Activated T-cell treated with anti-CD3 and anti-CD28 coated beads for 4 hours (primary cell): ENCODE measurements at regions not wholly inside any gene's neighbourhood (a gene's known extent, or its start where the extent isn't known, plus 50 kb on each side); places are given as distances from the start of the nearest gene placed in this dataset.

Experiments
- DNase-seq: peaks from one replicate; pipeline ENCODE4 v3.0.0-alpha.2; 2020

DNA sequence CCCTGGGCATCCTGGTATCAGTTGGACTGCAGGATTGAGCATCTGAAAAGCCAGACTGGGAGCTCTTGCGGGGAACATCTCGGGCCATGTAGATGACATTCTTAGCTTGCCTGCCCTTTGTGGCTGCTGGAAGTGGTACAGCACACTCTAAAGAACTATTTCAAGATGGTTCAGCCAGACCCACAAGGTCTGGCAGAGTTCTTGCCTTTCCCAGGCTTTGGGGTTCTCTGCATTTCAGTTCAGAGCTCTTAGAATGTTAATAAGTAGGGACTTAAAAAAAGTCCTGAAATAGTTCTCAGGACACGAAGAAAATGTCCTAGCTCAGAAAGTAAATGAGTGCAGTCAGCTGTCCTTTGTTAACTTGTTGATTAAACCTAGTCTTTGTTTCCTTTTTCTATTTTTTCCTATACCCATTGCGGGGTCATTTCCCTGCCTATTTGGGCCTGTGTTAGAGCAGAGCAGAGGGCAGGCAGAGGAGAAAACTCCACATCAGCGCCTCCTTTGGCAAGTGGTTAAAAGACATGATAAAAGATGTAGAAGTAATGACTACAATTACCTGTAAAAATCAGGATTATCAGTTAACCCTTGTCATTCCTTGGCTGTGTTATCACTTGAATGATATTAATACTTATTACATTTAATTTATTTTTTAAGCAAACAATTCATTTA is 291.5 kb downstream of the ZSWIM6 start:
- DNase-seq, result no peak

DNA sequence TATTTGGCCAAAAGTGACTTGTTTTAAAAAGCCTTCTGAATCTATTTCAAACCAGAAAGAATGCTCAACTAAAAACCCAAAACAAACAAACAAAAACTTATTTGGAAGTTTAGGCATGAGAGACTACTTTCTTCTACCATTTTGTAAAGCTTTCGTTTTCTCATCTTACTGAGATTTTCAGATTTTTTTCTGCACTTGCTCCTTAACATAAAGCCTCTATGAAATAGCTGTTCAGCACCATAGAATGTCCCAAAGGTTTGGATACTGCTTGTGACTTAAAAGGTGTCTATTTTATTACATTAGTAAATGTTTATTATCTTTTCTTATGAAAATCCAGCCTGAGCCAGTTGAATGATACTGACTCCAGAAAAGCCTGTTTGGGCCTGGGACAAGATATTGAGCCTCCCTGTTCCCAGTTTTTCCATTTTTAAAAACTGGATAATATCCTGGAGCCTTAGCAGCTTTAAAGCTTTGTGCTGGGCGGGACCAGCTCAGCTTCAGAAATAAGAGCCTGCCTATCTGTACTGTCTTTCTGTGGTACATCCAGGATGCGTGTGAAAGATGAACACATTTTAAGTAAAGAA is 292.6 kb downstream of the ZSWIM6 start:
- no peak for DNase-seq

DNA sequence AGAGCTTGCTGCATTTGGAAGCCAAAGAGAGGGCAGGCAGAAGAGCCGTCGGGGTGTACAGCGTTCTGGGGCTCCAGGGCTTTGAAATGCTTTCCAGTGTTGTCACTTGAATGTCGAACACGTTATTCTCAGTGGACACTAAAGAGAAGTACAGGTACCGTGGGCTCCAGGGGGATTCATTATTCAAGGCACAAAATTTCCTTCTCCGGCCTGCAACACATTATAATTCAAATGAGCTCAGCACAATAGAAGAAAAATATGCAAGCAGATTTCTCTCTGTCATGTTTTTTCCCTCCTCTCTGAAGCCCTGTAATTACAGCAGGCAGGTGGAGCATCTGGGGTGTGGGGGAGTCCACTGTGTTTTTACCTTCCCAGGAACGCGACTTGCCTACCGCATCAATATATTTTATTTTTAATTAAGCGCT is 293.1 kb downstream of the ZSWIM6 start:
- DNase-seq, result no peak

DNA sequence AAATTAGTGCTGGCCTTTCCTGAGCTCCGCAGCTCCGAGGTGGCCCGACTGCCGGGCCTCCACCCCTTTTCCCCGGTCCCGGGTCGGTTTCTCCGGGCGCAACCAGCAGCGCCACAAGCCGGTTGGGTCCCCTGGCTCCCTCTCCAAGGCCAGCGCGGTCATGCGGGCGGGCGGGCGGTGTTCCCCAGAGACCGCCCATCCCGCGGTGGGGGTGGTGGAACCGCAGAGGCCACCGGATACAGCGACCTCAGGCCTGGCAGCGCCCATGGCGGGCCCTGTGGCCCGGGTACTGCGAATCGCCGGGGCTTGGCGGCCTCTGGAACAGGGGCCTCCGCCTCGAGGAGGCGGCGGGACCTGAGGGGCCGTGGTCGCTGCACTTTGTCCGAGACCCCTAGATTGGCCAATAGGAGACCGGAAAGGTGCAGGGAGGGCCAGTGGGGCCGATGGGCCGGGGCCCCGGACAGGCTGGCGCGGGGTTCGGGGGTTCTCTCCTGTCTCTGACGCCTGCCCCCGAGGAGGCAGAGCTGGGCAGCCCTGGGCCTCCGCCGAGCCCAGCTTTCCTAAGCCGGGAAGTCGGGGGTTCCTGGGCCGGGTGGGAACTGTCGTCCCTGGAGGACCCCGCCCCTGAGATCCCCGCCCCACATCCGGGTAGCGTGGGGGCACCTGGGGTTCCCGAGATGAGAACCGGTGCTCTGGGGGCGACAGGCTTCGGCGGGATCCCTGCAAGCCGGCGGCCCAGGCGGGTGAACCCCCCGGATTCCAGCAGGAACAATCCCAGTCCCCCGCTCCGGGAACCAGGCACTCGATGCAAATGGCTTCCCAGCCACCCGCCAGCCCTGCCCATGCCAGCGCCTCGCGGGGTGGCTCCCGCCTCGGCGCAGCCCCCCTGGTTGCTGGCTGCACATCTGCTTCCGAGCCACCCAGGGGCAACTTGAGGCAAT is 293.9 kb downstream of the ZSWIM6 start:
- no peak for DNase-seq

DNA sequence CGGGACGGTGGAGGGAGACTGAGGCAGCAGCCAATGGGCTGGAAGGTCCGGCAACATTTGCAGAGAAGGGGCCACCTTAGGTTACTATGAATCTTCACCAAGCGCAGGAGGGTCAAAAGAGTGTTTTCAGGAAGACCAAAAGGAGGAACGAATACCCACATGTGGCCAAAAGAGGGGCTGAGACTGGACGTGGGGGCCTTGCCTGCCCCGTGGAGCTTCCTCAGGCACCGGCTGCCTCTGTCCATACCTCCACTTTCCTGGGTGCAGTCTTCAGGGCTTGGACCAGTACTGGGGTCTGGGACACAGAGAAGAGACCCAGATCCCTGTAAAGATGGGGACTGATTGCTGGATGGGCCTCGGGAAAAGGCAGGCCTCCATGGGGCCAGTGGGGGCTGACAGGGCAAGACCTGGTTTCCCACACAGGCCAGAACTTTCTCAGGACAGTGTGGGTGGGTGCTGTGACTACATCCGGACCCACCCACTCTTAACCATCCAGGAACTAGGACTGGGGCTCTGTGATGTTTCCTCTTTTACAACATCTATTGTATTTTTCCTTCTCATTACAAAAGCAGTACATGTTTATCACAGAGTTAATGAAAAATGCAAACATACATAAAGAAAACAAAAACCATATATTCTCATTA is 294.7 kb downstream of the ZSWIM6 start:
- DNase-seq, result no peak

DNA sequence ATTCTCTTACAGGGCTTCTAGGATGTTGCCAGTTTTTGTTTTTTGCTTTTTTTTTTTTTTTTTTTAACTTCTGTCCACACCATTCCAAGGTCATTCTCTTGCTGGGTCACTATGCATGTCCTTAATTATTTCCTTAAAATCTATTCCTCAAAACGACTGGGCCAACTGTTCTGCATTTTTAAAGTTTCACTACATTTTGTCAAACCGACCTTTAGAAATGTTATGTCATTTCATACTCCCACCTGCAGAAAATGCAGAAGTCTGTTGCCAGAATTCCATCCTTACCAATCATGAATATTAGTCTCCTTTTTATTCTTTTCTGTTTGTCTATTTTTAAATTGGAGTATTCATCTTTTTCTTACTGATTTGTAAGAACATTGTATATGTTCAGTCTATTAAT is 295.5 kb downstream of the ZSWIM6 start:
- DNase-seq, result no peak

DNA sequence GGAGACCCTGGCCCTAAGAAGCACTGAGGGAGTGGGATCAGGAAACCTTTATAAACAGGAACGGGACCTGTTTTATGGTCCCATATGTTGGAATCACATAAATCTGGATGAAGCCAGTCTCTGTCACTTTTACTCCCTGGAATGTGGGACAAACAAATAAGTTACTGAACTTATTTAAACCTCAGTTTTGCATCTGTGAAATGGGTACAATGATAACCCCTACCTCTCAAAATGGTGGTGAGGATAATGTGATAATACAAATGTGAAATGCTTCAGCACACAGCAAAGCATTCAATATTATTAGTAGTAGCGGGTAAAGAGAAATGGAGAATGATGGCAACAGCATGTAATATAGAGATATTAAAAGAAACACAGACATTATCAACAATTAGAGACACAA is 298.9 kb downstream of the ZSWIM6 start:
- no peak for DNase-seq

DNA sequence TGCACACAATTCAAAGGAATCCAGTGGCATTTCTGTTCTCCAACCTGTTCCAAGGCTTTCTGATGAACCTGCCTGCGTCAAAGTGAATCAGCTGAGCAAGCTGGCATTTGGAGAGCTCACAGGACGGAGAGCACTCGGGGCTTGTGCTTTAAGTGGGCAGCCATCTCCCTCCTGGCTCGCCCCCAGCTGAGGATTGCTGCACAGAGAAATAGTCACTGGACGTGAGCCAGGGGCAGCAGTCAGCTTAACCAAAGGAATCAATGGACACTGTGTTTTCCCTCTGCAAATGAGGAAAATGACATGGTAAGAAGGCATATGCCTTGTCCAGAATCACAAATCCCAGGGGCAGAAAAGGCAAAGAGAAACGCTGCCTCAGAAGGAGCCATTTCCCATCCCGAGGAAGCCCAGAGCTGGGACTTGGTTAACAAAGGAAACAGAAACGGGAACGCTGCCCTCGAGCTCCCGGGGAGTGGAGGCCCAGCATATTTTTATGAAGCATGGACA is 299.4 kb downstream of the ZSWIM6 start:
- DNase-seq, result no peak

DNA sequence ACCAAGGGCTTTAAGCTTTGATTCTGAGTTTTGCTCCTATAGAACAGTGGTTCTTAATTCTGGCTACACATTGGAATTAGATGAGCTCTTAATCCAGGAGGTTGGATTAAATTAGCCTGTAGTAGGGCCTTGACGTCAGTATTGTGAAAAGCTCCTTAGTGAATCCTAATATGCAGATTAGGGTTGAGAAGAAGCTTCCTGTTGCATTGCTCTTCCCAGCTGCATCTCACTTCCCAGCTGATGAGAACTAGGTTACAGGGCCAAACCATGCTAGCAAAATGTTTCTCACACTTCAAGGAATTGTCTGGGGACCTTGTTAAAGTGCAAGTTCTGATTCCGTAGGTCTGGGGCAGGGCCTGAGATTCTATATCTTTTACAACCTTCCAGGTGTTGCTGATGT is 300.0 kb downstream of the ZSWIM6 start:
- DNase-seq, result no peak

DNA sequence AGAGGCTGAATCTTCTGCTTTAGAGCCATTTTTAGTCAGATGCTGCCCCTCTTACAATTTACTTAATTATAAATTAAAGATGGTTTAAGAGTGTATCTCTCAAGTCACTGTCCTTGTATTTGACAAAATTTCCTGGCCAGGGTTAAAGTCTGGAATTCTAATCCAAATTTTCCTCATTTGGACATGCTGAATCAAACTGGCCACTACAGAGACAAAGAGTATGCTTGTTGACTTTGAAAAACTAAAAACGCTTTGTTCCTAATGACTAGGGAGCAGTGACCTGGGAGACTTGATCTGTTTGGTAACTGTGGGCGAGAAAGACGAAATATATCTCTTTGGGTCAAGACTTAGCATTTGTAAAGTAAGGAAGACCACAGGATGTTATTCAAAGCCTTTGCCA is 303.2 kb downstream of the ZSWIM6 start:
- no peak for DNase-seq

DNA sequence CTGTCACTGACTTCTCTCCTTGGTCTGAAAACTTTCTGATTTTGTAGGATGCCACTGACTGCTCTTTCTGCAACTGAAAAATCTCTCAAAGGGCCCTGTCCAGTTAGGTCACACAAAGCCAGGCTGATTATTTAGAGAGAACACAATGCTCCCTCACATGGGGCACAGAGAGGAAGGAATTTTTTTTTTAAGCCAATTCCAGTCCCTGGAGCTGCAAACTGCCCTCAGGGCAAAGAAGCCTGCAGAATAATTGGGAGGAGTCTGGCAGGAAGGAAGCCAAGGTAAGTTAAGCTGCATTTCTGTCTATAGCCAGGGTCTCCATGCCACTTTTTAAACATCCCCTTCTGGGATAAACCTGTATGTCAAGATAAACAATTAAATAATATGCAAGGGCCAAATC is 305.5 kb downstream of the ZSWIM6 start:
- DNase-seq, result no peak

DNA sequence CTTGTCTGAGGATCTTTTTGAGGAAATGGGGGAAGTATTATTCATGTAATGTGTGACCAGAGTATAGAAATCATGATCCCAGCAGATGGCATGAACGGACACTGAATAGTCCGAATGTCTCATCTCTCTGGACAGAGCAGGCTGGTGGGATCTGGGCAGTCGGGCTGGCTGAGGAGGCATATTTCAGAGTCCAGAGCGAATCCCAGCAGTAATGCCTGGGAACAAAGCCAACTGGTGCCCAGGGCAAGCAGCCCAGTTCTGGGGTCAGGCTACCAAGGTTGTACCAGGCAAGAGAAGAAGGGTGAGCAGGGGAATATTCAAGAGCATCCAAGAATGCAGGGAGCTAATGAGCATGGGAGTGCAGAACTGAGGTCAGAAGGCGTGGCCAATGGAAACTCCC is 306.4 kb downstream of the ZSWIM6 start:
- DNase-seq, result no peak

DNA sequence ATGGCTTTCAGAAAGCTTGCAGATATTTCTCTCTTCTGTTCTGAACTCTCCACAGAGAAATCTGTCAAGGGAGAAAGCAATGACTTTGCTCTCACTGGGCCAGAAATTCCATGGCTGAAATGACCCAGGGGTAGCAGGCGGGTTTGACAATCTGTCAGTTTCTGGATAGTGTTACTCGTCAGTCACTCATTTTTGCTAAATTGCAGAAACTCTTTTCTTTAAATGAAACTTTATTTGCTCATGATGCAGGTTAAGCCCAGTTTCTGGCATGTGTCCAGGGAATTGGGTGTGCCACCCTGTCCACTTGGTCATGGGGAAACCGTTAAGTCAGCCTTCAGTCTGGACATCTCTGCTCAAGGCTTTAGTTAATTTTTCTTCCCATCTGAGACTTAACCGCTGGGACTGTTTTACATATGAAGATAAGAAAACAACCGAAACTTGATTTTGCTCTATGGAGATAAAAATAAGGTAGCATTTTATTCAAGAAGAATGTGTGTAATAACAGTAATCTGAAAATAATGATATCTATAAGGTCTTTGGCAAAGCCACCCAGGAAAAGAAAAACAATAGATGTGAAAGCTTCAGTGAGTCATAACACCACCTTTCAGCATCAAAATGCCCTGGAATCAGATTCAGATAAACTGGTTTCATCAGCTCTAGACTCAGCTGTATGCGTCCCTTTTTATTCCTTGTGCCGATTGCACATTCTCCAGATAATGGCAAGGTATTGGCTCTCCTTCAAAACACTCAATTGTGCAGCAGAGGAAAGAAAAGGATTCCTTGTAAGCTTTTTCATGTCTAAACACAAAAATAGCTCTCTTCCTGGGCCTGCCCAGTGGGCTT is 308.3 kb downstream of the ZSWIM6 start:
- no peak for DNase-seq

DNA sequence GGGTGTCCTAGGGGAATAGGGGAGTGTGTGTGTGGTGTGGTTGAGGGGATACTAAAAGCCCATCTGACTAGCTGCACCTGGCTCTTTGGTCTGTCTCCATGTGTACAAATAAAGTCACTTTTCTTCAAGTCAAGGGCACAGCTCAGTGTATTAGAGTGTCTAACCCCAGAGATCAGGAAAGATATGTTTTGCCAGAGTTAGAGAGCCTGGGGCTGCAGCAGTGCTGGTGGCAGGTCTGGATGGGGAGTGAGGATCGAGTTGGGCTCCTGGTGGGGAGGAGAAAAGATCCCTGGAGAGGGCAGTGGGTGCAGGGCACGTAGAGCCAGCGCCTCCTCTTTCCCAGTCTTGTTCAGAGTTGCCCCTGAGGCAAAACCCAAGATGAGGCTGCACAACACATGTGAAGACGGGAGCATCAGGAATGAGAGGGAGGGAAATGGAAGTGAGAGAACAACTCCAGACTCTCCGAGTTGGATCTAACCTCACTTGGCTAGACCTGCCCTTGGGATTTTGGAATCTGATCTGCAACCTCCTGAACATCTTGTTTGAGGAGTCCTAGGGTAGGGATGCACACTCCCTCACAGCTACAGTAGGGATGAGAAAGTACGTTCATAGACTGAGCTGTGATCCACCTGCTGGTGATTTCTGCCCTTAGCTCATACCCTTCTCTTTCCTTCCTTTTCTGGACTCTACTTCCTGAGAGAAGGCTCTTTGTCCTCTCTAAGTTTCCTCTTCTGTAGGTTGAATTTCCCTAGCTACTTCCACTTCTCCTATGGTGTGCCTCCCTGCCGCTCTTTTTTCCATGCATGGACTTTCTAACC is 309.9 kb downstream of the ZSWIM6 start:
- DNase-seq, result no peak

DNA sequence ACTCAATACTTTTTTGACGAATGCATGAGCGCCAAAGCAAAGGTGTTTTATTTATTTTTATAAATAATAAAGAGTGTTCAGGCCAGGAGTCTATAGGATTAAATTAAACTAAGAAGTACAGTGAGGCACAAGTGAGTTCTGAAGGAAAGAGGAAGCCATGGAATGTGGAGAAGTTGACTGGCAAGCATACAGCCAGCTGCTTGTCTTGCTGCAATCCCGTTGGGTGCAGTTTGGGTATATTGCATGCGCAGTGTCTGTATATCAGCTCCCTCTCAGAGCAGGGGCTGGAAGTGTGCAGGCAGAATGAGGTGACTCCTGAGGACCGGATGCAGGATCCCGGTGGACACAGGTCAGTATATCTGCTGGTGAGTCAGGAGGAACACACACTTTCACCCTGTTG is 315.6 kb downstream of the ZSWIM6 start:
- no peak for DNase-seq

DNA sequence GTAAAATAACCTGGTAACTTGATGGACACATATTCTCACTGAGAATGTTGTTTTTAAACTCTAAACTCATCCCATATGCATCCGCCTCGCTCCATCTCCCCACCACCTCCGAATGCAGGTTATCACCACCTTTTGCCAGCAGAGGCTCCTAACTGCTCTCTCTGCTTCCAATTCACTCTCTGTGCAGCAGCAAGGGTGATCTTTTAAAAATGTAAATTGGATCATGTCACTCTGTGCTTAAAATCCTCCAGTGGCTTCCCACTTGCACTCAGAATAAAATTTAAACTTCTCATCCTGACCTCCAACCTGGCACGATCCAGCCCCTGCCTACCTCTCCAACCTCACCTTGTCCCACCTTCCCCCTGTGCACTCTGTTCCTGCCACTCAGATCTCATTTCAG is 317.2 kb downstream of the ZSWIM6 start:
- DNase-seq, result no peak

DNA sequence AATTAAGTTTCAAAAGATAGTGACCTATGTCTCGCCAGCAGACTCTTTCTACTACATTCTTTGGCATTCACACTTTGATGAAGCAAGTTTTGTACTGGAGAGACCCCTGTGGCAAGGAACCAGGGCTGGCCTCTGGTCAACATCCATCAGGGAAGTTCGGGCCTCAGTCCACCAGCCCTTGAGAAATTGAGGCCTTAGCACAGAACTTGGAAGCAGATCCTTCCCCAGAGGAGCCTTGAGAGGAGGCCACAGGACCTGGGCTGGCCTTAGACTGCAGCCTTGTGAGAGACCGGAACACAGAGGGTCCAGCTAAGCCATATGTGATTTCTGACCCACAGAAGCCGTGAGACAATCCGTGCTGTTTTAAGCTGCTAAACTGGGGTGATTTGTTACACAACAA is 317.9 kb downstream of the ZSWIM6 start:
- no peak for DNase-seq

DNA sequence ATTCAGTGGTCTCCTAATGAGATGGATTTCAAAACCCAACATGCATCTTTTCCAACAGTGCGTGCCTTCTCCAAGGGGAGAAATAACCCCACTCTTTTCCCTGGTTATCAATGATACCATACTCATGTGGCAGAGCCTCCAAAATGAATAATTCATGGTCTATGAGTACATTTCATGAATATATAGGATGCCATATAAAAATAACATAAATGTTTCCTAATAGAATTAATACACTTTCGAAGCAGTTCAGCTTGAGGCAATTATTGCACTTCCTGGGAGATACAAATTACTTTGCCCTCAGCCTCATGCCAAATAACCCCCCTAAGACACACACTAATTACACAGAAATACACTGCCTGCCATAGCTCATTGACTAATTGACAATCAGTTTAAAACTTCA is 318.6 kb downstream of the ZSWIM6 start:
- DNase-seq, result no peak

DNA sequence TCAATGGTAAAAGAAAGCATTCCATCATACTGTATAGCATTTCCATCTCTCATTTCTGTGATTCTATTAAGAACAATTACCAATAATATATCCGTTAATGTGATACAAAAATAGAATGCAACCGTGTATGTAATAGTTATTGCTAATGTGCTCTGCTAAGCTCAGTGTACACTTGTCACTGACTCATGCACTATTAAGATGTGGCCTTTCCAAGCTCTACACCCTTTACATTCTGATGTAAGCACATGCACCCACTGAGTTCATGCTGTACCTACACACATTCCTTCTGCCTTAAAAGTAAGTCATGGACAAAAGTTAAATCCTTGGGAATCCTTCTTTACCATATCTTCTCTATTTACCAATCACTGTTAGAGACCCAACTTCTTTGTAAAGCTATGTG is 319.1 kb downstream of the ZSWIM6 start:
- DNase-seq, result no peak

DNA sequence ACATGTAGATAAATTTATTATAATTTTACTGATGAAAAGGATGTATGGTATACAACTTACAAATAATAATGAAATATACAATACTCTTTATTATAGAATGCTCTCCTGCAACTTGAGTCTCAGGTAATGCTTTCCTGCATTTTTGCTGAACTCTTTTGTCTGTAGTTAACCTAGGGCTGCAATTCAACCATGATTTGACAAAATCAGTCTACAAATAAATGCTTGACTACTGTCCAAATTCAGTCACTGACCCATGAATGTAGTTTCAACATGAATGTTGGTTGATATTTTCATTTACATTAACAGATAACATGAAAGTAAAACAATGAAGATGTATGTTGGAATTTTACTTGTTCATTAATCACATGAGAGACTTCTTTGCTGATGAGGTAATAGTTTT is 320.9 kb downstream of the ZSWIM6 start:
- DNase-seq, result no peak

DNA sequence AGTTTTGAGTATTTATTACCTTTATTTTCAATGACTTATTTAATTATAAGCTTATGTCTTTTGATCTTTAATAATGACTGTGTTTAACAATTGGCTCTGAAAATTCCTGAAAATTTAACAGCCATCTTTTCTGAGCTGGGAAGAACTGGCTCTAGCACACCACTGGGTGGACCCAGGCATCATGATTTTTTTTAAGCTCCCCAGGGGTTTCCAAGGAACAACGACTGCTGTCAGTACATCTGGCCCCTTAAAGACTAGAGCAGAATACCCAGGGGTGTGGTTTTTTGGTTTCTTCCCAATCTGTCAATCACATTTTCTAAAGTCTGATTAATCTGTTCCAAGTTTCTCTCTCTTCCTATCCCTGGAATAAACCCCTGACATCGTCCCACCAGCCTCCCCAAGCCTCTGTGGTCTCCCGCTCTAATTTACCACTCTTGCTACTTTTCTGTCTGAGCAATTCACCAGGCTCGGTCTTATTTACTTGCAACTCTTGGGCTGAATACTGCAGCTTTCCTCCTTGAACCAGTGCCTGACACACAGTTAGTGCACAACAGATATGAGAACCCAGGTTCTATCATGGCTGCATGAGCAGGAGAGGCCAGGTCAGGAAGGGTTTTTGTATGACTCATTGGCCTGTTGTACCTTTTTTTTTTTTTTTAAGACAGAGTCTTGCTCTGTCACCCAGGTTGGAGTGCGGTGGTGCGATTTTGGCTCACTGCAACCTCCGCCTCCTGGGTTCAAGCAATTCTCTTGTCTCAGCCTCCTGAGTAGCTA is 321.9 kb downstream of the ZSWIM6 start:
- DNase-seq, result no peak
